ENCODE measurements at regions not wholly inside any gene's neighbourhood (a gene's known extent, or its start where the extent isn't known, plus 50 kb on each side); places are given as distances from the start of the nearest gene placed in this dataset.

DNA sequence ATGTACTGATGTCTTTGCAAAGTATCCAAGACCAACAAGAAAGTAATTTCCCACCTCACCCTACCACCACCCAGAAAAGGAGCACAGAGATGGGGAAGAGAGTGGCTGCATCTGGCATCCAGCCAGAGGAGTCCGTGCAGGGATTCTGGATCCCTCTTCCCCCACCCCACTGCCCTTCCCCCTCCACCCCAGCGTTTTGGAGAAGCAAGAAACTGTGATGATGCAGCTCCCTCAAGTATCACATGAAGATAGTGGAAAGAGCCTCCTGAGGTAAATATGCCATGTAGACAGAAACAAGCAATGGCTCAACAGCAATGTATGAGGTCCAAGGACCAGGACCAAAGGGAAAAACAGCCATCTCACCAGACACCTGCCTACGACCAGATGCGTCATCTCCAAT is 153.8 kb downstream of the DEPDC1B start:
- H3K27me3 ChIP-seq (replicated peaks; ENCODE audit: insufficient read depth, low read depth, low read length, poor library complexity): peaks cover 1% of the 10 kb centered on the region
- H3K4me3 ChIP-seq (ENCODE audit: low read depth, low read length, poor library complexity, severe bottlenecking): no peak overlapping the region
- TF ChIP-seq EZH2 (IDR thresholded peaks at IDR 0.05; ENCODE audit: borderline replicate concordance, low read depth, low read length, poor library complexity, severe bottlenecking) (no peak), CTCF (conservative IDR thresholded peaks at IDR 0.05; ENCODE audit: low read depth, low read length) (no peak)
- H3K27ac ChIP-seq (ENCODE audit: low read depth, low read length, poor library complexity, severe bottlenecking): no peak overlapping the region
- CTCF ChIA-PET: no interaction called here
- H3K36me3 ChIP-seq (ENCODE audit: insufficient read depth, low read length, poor library complexity, severe bottlenecking): no peaks in the 10 kb centered on the region
- POLR2A ChIA-PET (ENCODE audit: low non-redundant PET): no interaction called here
- H3K4me1 ChIP-seq (ENCODE audit: insufficient read depth, low read length, poor library complexity, severe bottlenecking): no peaks in the 10 kb centered on the region
- DNase-seq (ENCODE audit: low spot score): no peak
- BruUV-seq (replicated peaks): no TSS peak
- no peaks in the 10 kb centered on the region for H3K9me3 ChIP-seq (ENCODE audit: low read depth, low read length, poor library complexity, severe bottlenecking)
- intact Hi-C loops (cut with micrococcal nuclease; ENCODE audit: unreplicated experiment): no loop called here

DNA sequence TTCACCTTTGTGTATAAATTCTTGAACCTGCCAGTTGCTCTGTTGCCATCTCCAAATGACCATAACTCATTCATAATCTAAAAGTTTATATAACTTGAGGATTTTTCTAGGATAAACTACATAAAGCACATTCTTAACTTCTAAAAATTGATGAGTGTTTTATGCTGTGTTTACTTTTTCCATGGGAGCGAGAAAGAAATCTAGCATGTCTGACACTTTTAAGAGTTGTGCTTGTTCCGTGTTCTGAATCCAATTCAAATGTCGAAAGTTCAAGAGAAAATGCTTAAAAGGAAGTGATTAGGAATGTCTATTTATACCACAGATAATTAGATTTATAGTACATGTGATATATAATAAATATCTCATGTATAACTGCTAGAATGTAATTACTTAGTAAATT is 154.4 kb downstream of the DEPDC1B start:
- Histone ChIP-seq H3K4me3 (ENCODE audit: low read depth, low read length, poor library complexity, severe bottlenecking) (no peak overlapping the region), H3K36me3 (ENCODE audit: insufficient read depth, low read length, poor library complexity, severe bottlenecking) (no peaks in the 10 kb centered on the region), H3K27me3 (replicated peaks; ENCODE audit: insufficient read depth, low read depth, low read length, poor library complexity) (peaks cover 6% of the 10 kb centered on the region), H3K27ac (ENCODE audit: low read depth, low read length, poor library complexity, severe bottlenecking) (no peak overlapping the region), H3K9me3 (ENCODE audit: low read depth, low read length, poor library complexity, severe bottlenecking) (no peaks in the 10 kb centered on the region), H3K4me1 (ENCODE audit: insufficient read depth, low read length, poor library complexity, severe bottlenecking) (no peaks in the 10 kb centered on the region)
- no peak for DNase-seq (ENCODE audit: low spot score)
- ChIA-PET POLR2A (ENCODE audit: low non-redundant PET) (no interaction called here), CTCF (no interaction called here)
- BruUV-seq (replicated peaks): no TSS peak
- intact Hi-C loops (cut with micrococcal nuclease; ENCODE audit: unreplicated experiment): no loop called here
- no peak for TF ChIP-seq EZH2 (IDR thresholded peaks at IDR 0.05; ENCODE audit: borderline replicate concordance, low read depth, low read length, poor library complexity, severe bottlenecking)

- H3K27me3 ChIP-seq (replicated peaks; ENCODE audit: insufficient read depth, low read depth, low read length, poor library complexity): peaks cover 17% of the 10 kb centered on the region
- H3K4me3 ChIP-seq (ENCODE audit: low read depth, low read length, poor library complexity, severe bottlenecking): no peak overlapping the region
- H3K36me3 ChIP-seq (ENCODE audit: insufficient read depth, low read length, poor library complexity, severe bottlenecking): no peaks in the 10 kb centered on the region
- ChIA-PET CTCF (no interaction called here), POLR2A (ENCODE audit: low non-redundant PET) (interaction anchor here (0.6 kb wide), 1 partner anchor 460 kb away, joined by 3 read pairs; no protein-coding TSS in a partner anchor)
- TF ChIP-seq CTCF (conservative IDR thresholded peaks at IDR 0.05; ENCODE audit: low read depth, low read length): no peak
- TF ChIP-seq EZH2 (IDR thresholded peaks at IDR 0.05; ENCODE audit: borderline replicate concordance, low read depth, low read length, poor library complexity, severe bottlenecking): no peak
- no peak overlapping the region for H3K27ac ChIP-seq (ENCODE audit: low read depth, low read length, poor library complexity, severe bottlenecking)
- no peaks in the 10 kb centered on the region for H3K4me1 ChIP-seq (ENCODE audit: insufficient read depth, low read length, poor library complexity, severe bottlenecking)
- no peaks in the 10 kb centered on the region for H3K9me3 ChIP-seq (ENCODE audit: low read depth, low read length, poor library complexity, severe bottlenecking)
- no TSS peak for BruUV-seq (replicated peaks)
- no peak for DNase-seq (ENCODE audit: low spot score)
- intact Hi-C loops (cut with micrococcal nuclease; ENCODE audit: unreplicated experiment): no loop called here
These were observed 155.8 kb downstream of the DEPDC1B start for GRCh38 chr5:60544142-60544541.

GRCh38 chr5:60541980-60542379 is 158.0 kb downstream of the DEPDC1B start:
- no peak for DNase-seq (ENCODE audit: low spot score)
- TF ChIP-seq CTCF (conservative IDR thresholded peaks at IDR 0.05; ENCODE audit: low read depth, low read length) (no peak), EZH2 (IDR thresholded peaks at IDR 0.05; ENCODE audit: borderline replicate concordance, low read depth, low read length, poor library complexity, severe bottlenecking) (no peak)
- BruUV-seq (replicated peaks): no TSS peak
- intact Hi-C loops (cut with micrococcal nuclease; ENCODE audit: unreplicated experiment): no loop called here
- no peak overlapping the region for H3K27ac ChIP-seq (ENCODE audit: low read depth, low read length, poor library complexity, severe bottlenecking)
- POLR2A ChIA-PET (ENCODE audit: low non-redundant PET): no interaction called here
- CTCF ChIA-PET: no interaction called here
- no peaks in the 10 kb centered on the region for H3K4me1 ChIP-seq (ENCODE audit: insufficient read depth, low read length, poor library complexity, severe bottlenecking)
- peaks cover 27% of the 10 kb centered on the region for H3K27me3 ChIP-seq (replicated peaks; ENCODE audit: insufficient read depth, low read depth, low read length, poor library complexity)
- no peak overlapping the region for H3K4me3 ChIP-seq (ENCODE audit: low read depth, low read length, poor library complexity, severe bottlenecking)
- H3K9me3 ChIP-seq (ENCODE audit: low read depth, low read length, poor library complexity, severe bottlenecking): no peaks in the 10 kb centered on the region
- no peaks in the 10 kb centered on the region for H3K36me3 ChIP-seq (ENCODE audit: insufficient read depth, low read length, poor library complexity, severe bottlenecking)

All from A673 (cell line).